Panc1 (cell line): ENCODE measurements at regions not wholly inside any gene's neighbourhood (a gene's known extent, or its start where the extent isn't known, plus 50 kb on each side); places are given as distances from the start of the nearest gene placed in this dataset.

Experiments used
- POLR2AphosphoS5 ChIP-seq: IDR thresholded peaks from 2 replicates; pipeline ENCODE4 v1.6.1; 2012; ENCODE audit warnings: mild to moderate bottlenecking, low read depth, low read length, moderate library complexity
- REST ChIP-seq, 2 experiments: IDR thresholded peaks; 2 replicates each; pipeline ENCODE4 v1.6.1; 2011 to 2012; ENCODE audit warnings: low read depth in 2 of 2, control low read depth in 1 of 2, low read length in 1 of 2, mild to moderate bottlenecking in 1 of 2, moderate library complexity in 1 of 2; ENCODE audit not compliant: insufficient read depth in 1 of 2
- SIN3A ChIP-seq: IDR thresholded peaks from 2 replicates; pipeline ENCODE4 v1.6.1; 2012; ENCODE audit warnings: low read depth, mild to moderate bottlenecking, low read length, moderate library complexity, borderline replicate concordance; ENCODE audit not compliant: insufficient read depth
- TF ChIP-seq, protein P1 (sequence below): fragments of 450-650 bp; IDR thresholded peaks from 2 replicates; pipeline ENCODE4 v1.5.1; 2017; ENCODE audit warnings: mild to moderate bottlenecking

DNA sequence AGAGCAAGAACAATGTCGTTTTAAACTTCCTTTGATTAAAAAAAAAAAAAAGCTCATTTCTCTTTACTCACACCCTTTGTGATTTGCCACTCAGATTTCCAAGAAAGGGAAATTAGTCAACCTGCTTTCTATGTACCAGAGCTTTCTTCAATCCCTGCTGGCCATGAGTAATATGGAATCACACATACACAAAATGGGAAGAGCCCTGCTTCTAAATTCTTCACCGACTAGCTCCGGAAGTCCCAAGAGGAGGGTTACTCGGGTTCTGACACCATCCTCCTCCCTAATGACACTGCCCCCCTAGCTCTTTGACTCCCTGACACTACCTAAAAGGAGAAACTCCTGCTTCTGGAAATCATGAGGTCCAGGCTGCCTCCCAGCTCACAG lies 81.8 kb upstream of the SFMBT2 start:
- TF ChIP-seq, protein P1, sequence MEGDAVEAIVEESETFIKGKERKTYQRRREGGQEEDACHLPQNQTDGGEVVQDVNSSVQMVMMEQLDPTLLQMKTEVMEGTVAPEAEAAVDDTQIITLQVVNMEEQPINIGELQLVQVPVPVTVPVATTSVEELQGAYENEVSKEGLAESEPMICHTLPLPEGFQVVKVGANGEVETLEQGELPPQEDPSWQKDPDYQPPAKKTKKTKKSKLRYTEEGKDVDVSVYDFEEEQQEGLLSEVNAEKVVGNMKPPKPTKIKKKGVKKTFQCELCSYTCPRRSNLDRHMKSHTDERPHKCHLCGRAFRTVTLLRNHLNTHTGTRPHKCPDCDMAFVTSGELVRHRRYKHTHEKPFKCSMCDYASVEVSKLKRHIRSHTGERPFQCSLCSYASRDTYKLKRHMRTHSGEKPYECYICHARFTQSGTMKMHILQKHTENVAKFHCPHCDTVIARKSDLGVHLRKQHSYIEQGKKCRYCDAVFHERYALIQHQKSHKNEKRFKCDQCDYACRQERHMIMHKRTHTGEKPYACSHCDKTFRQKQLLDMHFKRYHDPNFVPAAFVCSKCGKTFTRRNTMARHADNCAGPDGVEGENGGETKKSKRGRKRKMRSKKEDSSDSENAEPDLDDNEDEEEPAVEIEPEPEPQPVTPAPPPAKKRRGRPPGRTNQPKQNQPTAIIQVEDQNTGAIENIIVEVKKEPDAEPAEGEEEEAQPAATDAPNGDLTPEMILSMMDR, result no peak
- TF ChIP-seq REST (IDR thresholded peaks at IDR 0.05; ENCODE audit: insufficient read depth in 1 of 2, low read depth in 2 of 2, low read length in 1 of 2) (no peak), POLR2AphosphoS5 (no peak), SIN3A (no peak)
